GM18526 (cell line): ENCODE measurements at regions not wholly inside any gene's neighbourhood (a gene's known extent, or its start where the extent isn't known, plus 50 kb on each side); places are given as distances from the start of the nearest gene placed in this dataset.

Experiments used
- POLR2A ChIP-seq: IDR thresholded peaks from 3 replicates; pipeline ENCODE4 v1.6.1; 2011; ENCODE audit not compliant: insufficient read length; ENCODE audit errors: extremely low read depth

- no peak for TF ChIP-seq POLR2A
Measured at GRCh38 chr3:72665103-72665502, 183.1 kb downstream of the SHQ1 start.

- no peak for TF ChIP-seq POLR2A
Measured at GRCh38 chr3:72664184-72664975, 183.9 kb downstream of the SHQ1 start.

DNA sequence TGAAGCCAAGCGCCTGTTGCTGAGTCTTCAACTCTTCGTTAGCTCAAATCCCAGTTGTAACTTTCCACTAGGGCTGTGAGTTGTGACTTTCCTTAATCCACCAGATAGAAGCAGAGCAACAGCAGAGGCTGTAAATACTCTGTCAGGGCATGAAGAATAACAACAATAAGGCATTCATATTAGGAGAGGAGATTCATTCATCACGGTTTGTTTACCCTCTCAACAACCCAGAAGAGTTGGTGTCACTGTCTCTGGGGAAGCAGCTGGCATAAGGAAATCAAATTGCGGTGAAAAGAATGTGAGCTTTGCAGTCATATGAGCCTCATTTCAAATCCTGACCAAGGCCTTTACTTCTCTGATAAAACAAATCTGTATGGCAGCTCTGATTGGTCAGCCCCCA lies 184.8 kb downstream of the SHQ1 start:
- no peak for TF ChIP-seq POLR2A

DNA sequence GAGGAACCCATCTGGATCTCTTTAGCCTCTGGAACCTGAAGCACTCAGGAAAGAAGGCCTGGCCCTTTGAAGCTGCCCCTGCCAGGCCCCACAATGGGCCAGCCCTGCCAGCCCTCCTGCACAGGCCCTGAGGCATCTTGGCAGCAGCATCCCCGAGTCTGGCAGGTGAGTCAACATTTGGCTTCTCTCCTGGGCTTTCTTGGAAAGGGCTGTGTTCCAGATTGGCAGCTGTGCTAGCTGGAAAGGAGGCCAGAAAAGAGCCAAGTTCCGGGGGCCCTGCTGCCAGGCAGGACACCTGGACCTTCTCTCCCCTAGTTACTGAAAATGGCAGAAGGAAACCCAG lies 187.2 kb downstream of the SHQ1 start:
- TF ChIP-seq POLR2A, result no peak

DNA sequence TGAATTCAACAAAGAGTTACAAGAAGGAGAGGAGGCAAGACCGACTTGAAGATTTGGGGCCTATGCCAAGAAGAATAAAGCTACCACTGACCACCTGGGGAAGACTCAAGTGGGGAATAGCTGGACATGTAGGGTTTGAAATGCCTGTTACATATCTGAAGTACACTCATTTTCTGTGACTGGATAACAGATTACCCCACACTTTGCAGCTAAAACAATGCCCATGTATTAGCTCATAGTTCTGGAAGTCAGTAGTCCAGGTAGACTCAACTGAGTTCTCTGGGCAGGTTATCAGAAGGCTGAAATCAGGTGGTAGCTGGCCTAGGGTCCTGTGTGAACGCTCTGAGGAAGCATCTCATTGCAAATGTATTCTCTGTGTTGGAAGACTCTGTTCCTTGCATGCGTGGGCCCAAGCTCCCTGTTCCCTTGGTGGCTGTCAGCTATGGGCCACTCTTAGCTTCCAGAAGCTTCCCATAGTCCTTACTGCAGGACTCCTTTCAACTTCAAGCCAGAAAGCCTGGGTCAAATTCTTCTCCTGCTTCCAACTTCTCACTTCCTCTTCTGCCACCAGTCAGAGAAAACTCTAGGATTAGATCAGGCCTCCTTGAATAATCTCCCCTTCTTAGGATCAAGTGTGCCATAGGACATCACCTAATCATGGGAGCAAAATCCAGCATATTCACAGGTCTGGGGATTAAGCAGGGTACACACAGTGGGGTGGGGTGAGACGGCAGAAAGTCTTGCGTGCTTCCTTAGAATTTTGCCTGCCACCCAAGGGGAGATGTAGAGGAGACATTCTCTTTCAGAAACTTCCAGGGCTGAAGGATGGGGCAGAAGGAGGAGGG lies 187.8 kb downstream of the SHQ1 start:
- no peak for TF ChIP-seq POLR2A

DNA sequence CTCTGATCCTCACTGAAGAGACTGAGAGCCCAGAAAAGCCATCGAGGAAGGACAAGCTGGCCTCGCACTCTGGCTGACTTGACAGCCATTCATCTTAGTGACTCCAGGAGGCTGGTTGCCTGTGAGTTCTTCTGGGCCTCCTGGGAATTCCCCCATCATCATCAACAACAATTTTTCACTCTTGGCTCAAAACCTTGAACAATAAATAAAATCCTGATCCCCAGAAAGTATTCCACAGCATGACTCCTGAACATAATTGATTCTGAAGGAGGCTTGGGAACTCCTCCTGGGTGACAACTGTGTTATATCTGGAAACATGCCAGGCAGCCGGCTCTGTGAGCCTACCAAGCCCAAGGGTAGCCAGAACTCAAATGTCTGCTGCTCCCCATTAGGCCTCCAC lies 188.6 kb downstream of the SHQ1 start:
- TF ChIP-seq POLR2A, result no peak

DNA sequence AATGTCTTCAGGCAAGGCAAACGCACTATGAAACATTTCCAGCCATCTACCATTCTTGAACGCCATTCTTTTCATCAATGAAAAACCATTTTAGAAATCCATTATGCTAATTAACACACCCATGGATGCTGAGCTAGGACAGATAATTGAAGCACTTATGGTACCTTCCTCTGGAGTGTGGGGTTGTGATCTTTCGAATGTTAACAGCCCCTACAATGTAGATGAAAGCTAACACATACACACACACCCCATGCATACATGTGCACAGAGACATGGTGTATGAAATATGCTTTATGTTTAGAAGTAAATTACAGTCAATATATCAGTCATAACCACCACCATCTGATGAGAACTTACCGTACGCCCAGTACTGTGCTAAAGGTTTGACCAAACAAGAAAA lies 189.1 kb downstream of the SHQ1 start:
- no peak for TF ChIP-seq POLR2A

DNA sequence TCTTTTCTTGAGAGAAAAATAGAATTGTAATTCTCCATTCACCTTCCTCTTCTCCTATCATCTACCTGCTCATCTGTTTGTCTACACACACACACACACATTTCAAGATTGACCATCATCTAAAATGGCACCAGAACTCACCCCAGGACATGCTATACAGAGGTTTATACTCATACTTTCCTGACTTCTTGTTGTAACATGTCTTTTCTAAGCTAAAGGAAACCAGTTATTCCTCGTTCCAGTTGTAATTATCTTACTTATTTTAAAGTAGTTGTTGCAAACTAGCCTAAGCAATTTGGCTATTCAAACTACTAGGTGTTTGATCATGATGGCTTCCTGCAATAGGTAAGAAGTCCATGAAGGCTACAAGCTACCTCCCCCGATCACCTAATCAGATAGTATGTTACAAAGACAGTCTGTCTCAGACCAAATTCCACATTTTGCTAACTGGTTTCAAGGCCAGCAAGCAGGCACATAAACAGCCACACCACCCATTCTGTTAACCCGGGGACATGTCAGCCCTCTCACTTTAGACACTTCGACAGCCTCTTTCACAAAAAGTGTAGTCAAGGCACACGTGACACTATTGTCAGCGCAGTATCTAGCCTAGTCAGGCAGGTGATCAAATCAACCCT lies 189.7 kb downstream of the SHQ1 start:
- no peak for TF ChIP-seq POLR2A

DNA sequence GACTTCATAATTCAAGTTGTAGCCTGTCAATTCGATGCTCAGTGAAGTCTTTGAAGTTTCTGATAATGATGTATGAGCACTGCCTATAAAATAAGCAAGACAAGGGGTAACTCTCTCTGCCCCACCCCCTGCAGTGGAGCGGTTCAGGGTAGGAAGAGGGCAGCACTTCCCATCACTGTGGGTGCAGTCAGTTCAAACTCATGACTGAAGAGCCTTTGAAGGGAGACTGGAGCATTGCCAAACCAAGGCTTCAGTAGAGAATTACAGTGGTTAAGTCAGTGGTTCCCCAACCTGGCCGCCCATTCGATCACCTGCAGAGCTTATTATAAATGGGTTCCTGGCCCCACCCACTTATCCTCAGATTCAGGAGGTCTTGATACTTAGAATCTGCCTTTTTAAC lies 190.6 kb downstream of the SHQ1 start:
- TF ChIP-seq POLR2A, result no peak

GRCh38 chr3:72655723-72656122 lies 192.5 kb downstream of the SHQ1 start:
- no peak for TF ChIP-seq POLR2A

- no peak for TF ChIP-seq POLR2A
Measured at GRCh38 chr3:72655131-72655551, 193.1 kb downstream of the SHQ1 start.

DNA sequence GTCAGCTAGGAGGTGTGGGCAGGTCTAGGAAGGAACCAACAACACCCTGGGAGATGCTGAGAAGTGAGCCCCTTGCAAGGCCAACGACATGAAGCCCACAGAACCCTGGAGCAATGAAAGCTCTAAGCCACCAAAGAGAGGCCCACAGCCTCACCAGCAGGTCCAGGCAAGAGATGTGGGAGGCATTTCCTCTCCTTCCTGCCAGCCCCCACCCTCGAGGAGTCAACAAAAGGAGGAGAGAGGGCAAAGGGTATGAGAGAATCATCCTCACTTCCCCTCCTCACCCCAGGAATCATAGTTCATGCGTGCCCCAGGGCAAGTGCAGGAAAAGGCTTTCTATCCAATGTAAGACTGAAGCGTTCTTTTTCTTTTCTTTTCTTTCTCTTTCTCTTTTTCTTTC lies 195.8 kb downstream of the SHQ1 start:
- TF ChIP-seq POLR2A, result no peak

GRCh38 chr3:72651498-72651897 lies 196.7 kb downstream of the SHQ1 start:
- no peak for TF ChIP-seq POLR2A

DNA sequence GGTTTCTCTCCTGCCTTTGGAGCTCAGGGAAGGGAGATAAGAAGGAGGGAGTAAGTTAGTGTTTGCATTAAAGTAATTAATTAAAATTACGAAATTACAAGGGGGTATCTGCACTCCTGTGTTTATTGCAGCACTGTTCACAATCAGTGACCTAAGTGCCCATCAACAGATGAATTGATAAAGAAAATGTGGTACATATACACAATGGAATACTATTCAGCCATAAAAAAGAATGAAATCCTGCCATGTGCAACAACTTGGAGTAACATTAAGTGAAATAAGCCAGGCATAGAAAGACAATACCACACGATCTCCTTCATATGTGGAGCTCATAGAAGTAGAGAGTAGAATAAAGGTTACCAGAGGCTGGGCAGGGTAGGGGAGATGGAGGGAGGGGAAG lies 202.0 kb downstream of the SHQ1 start:
- TF ChIP-seq POLR2A, result no peak

DNA sequence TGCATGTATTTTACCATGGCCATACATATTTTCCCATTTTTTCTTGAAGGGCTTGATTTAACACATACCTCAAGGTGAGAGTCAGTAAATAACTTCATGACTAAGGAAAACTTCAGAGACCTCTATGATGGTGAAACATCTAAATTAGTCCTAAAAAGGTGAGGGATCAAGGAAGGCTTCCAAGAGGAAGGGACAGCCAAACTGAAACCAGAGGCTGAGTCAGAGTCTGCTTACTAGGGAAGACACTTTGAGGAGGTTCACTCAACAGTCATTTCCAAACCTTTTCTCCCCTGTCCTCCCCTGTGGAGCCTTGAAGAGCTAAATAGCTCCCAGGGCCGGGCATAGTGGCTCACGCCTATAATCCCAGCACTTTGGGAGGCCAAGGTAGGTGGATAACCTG lies 206.6 kb downstream of the SHQ1 start:
- TF ChIP-seq POLR2A, result no peak

- TF ChIP-seq POLR2A, result no peak
Measured at GRCh38 chr3:72641072-72641471, 207.2 kb downstream of the SHQ1 start.
